ENCODE measurements at regions not wholly inside any gene's neighbourhood (a gene's known extent, or its start where the extent isn't known, plus 50 kb on each side); places are given as distances from the start of the nearest gene placed in this dataset.

GRCh38 chr17:70813355-70813930, 644.1 kb downstream of the KCNJ2 start:
- BruUV-seq (replicated peaks): no TSS peak
- intact Hi-C loops (cut with micrococcal nuclease): no loop called here
- dilution Hi-C loops (cut with MboI; ENCODE audit: extremely low pct_ligation_motif_present, low sequenced_read_pairs): no loop called here
- POLR2A ChIA-PET: no interaction called here
- H4K20me1 ChIP-seq (replicated peaks; ENCODE audit: control insufficient read depth, extremely low read depth, insufficient read depth, low read length): no peaks in the 10 kb centered on the region
- H3K9ac ChIP-seq (replicated peaks; ENCODE audit: extremely low read depth, insufficient read depth, low read length): no peak overlapping the region
- no peak for TF ChIP-seq JUN (IDR thresholded peaks at IDR 0.05; ENCODE audit: borderline replicate concordance, insufficient read depth, insufficient read length, low read depth)
- FAIRE-seq (no peak), DNase-seq (ENCODE audit: low read depth, low spot score) (no peak)
- H3K79me2 ChIP-seq (ENCODE audit: control insufficient read depth, insufficient read depth, low read length): no peaks in the 10 kb centered on the region
- no peaks in the 10 kb centered on the region for H3K36me3 ChIP-seq (ENCODE audit: control insufficient read depth in 2 of 2, extremely low read depth in 1 of 2, insufficient read depth in 2 of 2, low read length in 2 of 2)
- H3K9me1 ChIP-seq (replicated peaks; ENCODE audit: control insufficient read depth, extremely low read depth, insufficient read depth, low read length): no peaks in the 10 kb centered on the region
- no peaks in the 10 kb centered on the region for H3K4me1 ChIP-seq (ENCODE audit: control insufficient read depth, extremely low read depth, insufficient read depth, low read length)
- no peak overlapping the region for H2AFZ ChIP-seq (ENCODE audit: low read depth, low read length)
- no peaks in the 10 kb centered on the region for H3K27me3 ChIP-seq (ENCODE audit: control insufficient read depth in 2 of 2, insufficient read depth in 2 of 2, low read length in 2 of 2)
- no peak overlapping the region for H3K27ac ChIP-seq (ENCODE audit: insufficient read depth, low read depth, low read length)
- CTCF ChIA-PET: no interaction called here
- H3K4me2 ChIP-seq (ENCODE audit: insufficient read depth, low read length): no peak overlapping the region
- H3K9me3 ChIP-seq (replicated peaks; ENCODE audit: control insufficient read depth, insufficient read depth, low read length): peaks cover 4% of the 10 kb centered on the region
- H3K4me3 ChIP-seq (replicated peaks in 1 of 3; ENCODE audit: insufficient read depth in 1 of 3, low read depth in 1 of 3, low read length in 3 of 3): no peak overlapping the region

DNA sequence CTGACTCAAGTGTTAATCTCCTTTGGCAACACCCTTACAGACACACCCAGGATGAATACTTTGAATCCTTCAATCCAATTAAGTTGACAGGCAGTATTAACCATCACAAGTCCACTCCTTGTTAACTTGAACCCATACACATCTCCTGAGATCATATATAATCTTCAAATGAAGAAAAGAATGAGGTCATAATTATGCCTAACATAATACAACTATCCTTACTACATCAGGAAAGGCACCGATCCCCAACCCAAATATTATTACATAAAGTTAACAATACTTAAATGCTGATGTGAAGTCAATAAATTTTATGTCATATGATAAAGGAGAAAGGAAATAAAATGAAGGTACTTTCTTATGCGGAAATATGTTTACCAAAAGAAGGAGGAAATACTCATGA, 649.9 kb downstream of the KCNJ2 start:
- no peak overlapping the region for H3K27ac ChIP-seq (ENCODE audit: insufficient read depth, low read depth, low read length)
- intact Hi-C loops (cut with micrococcal nuclease) (no loop called here), dilution Hi-C loops (cut with MboI; ENCODE audit: extremely low pct_ligation_motif_present, low sequenced_read_pairs) (no loop called here)
- no peak overlapping the region for H3K4me3 ChIP-seq (replicated peaks in 1 of 3; ENCODE audit: insufficient read depth in 1 of 3, low read depth in 1 of 3, low read length in 3 of 3)
- no peak overlapping the region for H2AFZ ChIP-seq (ENCODE audit: low read depth, low read length)
- FAIRE-seq (no peak), DNase-seq (ENCODE audit: low read depth, low spot score) (no peak)
- peaks cover 1% of the 10 kb centered on the region for H3K9me3 ChIP-seq (replicated peaks; ENCODE audit: control insufficient read depth, insufficient read depth, low read length)
- ChIA-PET POLR2A (no interaction called here), CTCF (no interaction called here)
- no peaks in the 10 kb centered on the region for H3K79me2 ChIP-seq (ENCODE audit: control insufficient read depth, insufficient read depth, low read length)
- TF ChIP-seq MYC (IDR thresholded peaks at IDR 0.05; ENCODE audit: low read depth, low read length) (no peak), EZH2 (IDR thresholded peaks at IDR 0.05; ENCODE audit: borderline replicate concordance, low read depth, low read length, severe bottlenecking) (no peak), JUN (IDR thresholded peaks at IDR 0.05; ENCODE audit: borderline replicate concordance, insufficient read depth, insufficient read length, low read depth) (no peak), CTCF (IDR thresholded peaks at IDR 0.05; ENCODE audit: extremely low read depth in 1 of 2, insufficient read depth in 1 of 2, low read depth in 1 of 2, low read length in 2 of 2) (no peak), GATA2 (IDR thresholded peaks at IDR 0.05; ENCODE audit: insufficient read depth, insufficient read length, low read depth, low read length) (no peak)
- no peaks in the 10 kb centered on the region for H3K9me1 ChIP-seq (replicated peaks; ENCODE audit: control insufficient read depth, extremely low read depth, insufficient read depth, low read length)
- no peaks in the 10 kb centered on the region for H4K20me1 ChIP-seq (replicated peaks; ENCODE audit: control insufficient read depth, extremely low read depth, insufficient read depth, low read length)
- no peaks in the 10 kb centered on the region for H3K27me3 ChIP-seq (ENCODE audit: control insufficient read depth in 2 of 2, insufficient read depth in 2 of 2, low read length in 2 of 2)
- H3K9ac ChIP-seq (replicated peaks; ENCODE audit: extremely low read depth, insufficient read depth, low read length): no peak overlapping the region
- no peaks in the 10 kb centered on the region for H3K4me1 ChIP-seq (ENCODE audit: control insufficient read depth, extremely low read depth, insufficient read depth, low read length)
- no peak overlapping the region for H3K4me2 ChIP-seq (ENCODE audit: insufficient read depth, low read length)
- BruUV-seq (replicated peaks): no TSS peak
- no peaks in the 10 kb centered on the region for H3K36me3 ChIP-seq (ENCODE audit: control insufficient read depth in 2 of 2, extremely low read depth in 1 of 2, insufficient read depth in 2 of 2, low read length in 2 of 2)

Data from endothelial cell of umbilical vein (primary cell).